A673 (cell line): ENCODE measurements at regions not wholly inside any gene's neighbourhood (a gene's known extent, or its start where the extent isn't known, plus 50 kb on each side); places are given as distances from the start of the nearest gene placed in this dataset.
A peak's percentile ranks its signal among the peaks of the same experiment; 100 is the strongest.

ENCODE experiments used
- BruUV-seq: library from RNA; stranded (reverse); fragments of 400-500 nt; replicated peaks from 2 replicates; lab custom pipeline; 2021; lab: Mats Ljungman, UMichigan
- CTCF ChIA-PET: fragments of 300-600 bp; sonication (Branson Sonifier 250); formaldehyde crosslinking; loops from one replicate; lab custom pipeline; 2022; ENCODE audit warnings: antibody characterized with exemption; lab: Charles Lee
- POLR2A ChIA-PET: fragments of 300-600 bp; sonication (Branson Sonifier 250); formaldehyde crosslinking; loops from one replicate; lab custom pipeline; 2022; ENCODE audit warnings: antibody characterized with exemption; ENCODE audit not compliant: low non-redundant PET; lab: Charles Lee
- DNase-seq: peaks from one replicate; pipeline ENCODE4 v3.0.0-alpha.2; 2015; ENCODE audit warnings: low spot score
- H3K27ac ChIP-seq: fragments of 200-600 bp; sonication (generic); 2 replicates; pipeline ENCODE4 v1.5.1; 2016; ENCODE audit warnings: mixed run types, low read depth, mild to moderate bottlenecking, mixed read lengths, antibody characterized with exemption, low read length; ENCODE audit not compliant: poor library complexity, severe bottlenecking
- H3K27me3 ChIP-seq: fragments of 200-600 bp; sonication (generic); replicated peaks from 2 replicates; pipeline ENCODE4 v1.6.1; 2017; ENCODE audit warnings: mixed run types, low read depth, mild to moderate bottlenecking, mixed read lengths, antibody characterized with exemption, low read length; ENCODE audit not compliant: insufficient read depth, poor library complexity
- H3K36me3 ChIP-seq: fragments of 200-600 bp; sonication (generic); 2 replicates; pipeline ENCODE4 v1.6.1; 2016; ENCODE audit warnings: mixed run types, mild to moderate bottlenecking, mixed read lengths, antibody characterized with exemption, low read length; ENCODE audit not compliant: insufficient read depth, poor library complexity, severe bottlenecking
- H3K4me1 ChIP-seq: fragments of 200-600 bp; sonication (generic); 2 replicates; pipeline ENCODE4 v1.6.1; 2017; ENCODE audit warnings: mixed run types, mild to moderate bottlenecking, mixed read lengths, antibody characterized with exemption, low read length; ENCODE audit not compliant: insufficient read depth, poor library complexity, severe bottlenecking
- H3K4me3 ChIP-seq: fragments of 200-600 bp; sonication (generic); 2 replicates; pipeline ENCODE4 v1.5.1; 2016; ENCODE audit warnings: low read depth, mixed run types, mild to moderate bottlenecking, mixed read lengths, low read length; ENCODE audit not compliant: poor library complexity, severe bottlenecking
- H3K9me3 ChIP-seq: fragments of 200-600 bp; sonication (generic); 2 replicates; pipeline ENCODE4 v1.6.1; 2016; ENCODE audit warnings: mixed run types, low read depth, mild to moderate bottlenecking, mixed read lengths, antibody characterized with exemption, low read length; ENCODE audit not compliant: poor library complexity, severe bottlenecking
- CTCF ChIP-seq: fragments of 300-800, 200-600 bp; sonication (generic); conservative IDR thresholded peaks from 2 replicates; pipeline ENCODE4 v1.5.1; 2017; ENCODE audit warnings: low read depth, mild to moderate bottlenecking, antibody characterized with exemption, low read length, moderate library complexity, mixed read lengths
- EZH2 ChIP-seq: fragments of 200-600 bp; sonication (generic); IDR thresholded peaks from 2 replicates; pipeline ENCODE4 v1.6.1; 2017; ENCODE audit warnings: borderline replicate concordance, low read depth, mild to moderate bottlenecking, mixed read lengths, antibody characterized with exemption, low read length; ENCODE audit not compliant: poor library complexity, severe bottlenecking
- intact Hi-C: fragments of 100-400 bp; cut with micrococcal nuclease; formaldehyde crosslinking; loops from one replicate; pipeline ENCODE4 v1.10.0; 2022; ENCODE audit not compliant: unreplicated experiment

GRCh38 chr17:77429969-77430752 lies 289.4 kb downstream of the SEC14L1 start:
- CTCF ChIA-PET, result interaction anchor here (0.6 to 1.4 kb wide), 10 partner anchors 9 to 611 kb away, joined by 3 to 6 read pairs (median 4); no protein-coding TSS in a partner anchor

GRCh38 chr17:77432034-77432661 lies 291.4 kb downstream of the SEC14L1 start:
- CTCF ChIA-PET, result no interaction called here
- POLR2A ChIA-PET, result no interaction called here
- BruUV-seq, result no TSS peak
- Histone ChIP-seq H3K36me3 (no peaks in the 10 kb centered on the region), H3K27me3 (no peaks in the 10 kb centered on the region), H3K27ac (no peak overlapping the region), H3K4me3 (no peak overlapping the region), H3K9me3 (no peaks in the 10 kb centered on the region), H3K4me1 (peaks cover 60% of the 10 kb centered on the region)
- intact Hi-C loops, result loop anchor here (10.0 kb wide), 1 partner anchor 97 kb away; no protein-coding TSS in a partner anchor
- no peak for DNase-seq
- TF ChIP-seq EZH2 (no peak), CTCF (no peak)

More at GRCh38 chr17:77429969-77430752, 289.4 kb downstream of the SEC14L1 start:
- Histone ChIP-seq H3K4me1 (peaks cover 60% of the 10 kb centered on the region), H3K27me3 (no peaks in the 10 kb centered on the region), H3K36me3 (no peaks in the 10 kb centered on the region), H3K27ac (no peak overlapping the region), H3K9me3 (no peaks in the 10 kb centered on the region), H3K4me3 (no peak overlapping the region)
- intact Hi-C loops, result loop anchor here (1.0 to 10.0 kb wide), 2 partner anchors 65 to 95 kb away; no protein-coding TSS in a partner anchor
- POLR2A ChIA-PET, result interaction anchor here (0.6 kb wide), 1 partner anchor 18 kb away, joined by 8 read pairs; no protein-coding TSS in a partner anchor
- BruUV-seq, result no TSS peak
- DNase-seq, result peak; percentile 86
- TF ChIP-seq EZH2 (no peak), CTCF (peak; percentile 82)

- Histone ChIP-seq H3K36me3 (no peaks in the 10 kb centered on the region), H3K4me1 (peaks cover 60% of the 10 kb centered on the region), H3K27ac (no peak overlapping the region), H3K9me3 (no peaks in the 10 kb centered on the region), H3K27me3 (no peaks in the 10 kb centered on the region), H3K4me3 (no peak overlapping the region)
- POLR2A ChIA-PET, result no interaction called here
- CTCF ChIA-PET, result no interaction called here
- no TSS peak for BruUV-seq
- intact Hi-C loops, result loop anchor here (10.0 kb wide), 1 partner anchor 98 kb away; no protein-coding TSS in a partner anchor
- no peak for TF ChIP-seq EZH2
- no peak for TF ChIP-seq CTCF
- no peak for DNase-seq
Observed at GRCh38 chr17:77432742-77433141, 292.0 kb downstream of the SEC14L1 start.
